ENCODE measurements at regions not wholly inside any gene's neighbourhood (a gene's known extent, or its start where the extent isn't known, plus 50 kb on each side); places are given as distances from the start of the nearest gene placed in this dataset.
"Not testable (repeated sequence)": the region's sequence is repeated elsewhere in the genome, so short reads cannot be mapped to it uniquely, and the experiment has no call there.

GRCh38 chr18:961644-962355 is 57.1 kb downstream of the ADCYAP1 start:
- TF ChIP-seq CTCF (IDR thresholded peaks at IDR 0.05) (peak; percentile 93), ZFX (IDR thresholded peaks at IDR 0.05; ENCODE audit: borderline replicate concordance) (no peak)
- H3K27ac ChIP-seq, result no peak overlapping the region

- TF ChIP-seq ZFX (IDR thresholded peaks at IDR 0.05; ENCODE audit: borderline replicate concordance) (no peak), CTCF (IDR thresholded peaks at IDR 0.05) (no peak)
- no peak overlapping the region for H3K27ac ChIP-seq
Observed at GRCh38 chr18:963276-963675, 58.6 kb downstream of the ADCYAP1 start.

- H3K27ac ChIP-seq, result no peak overlapping the region
- no peak for TF ChIP-seq CTCF (IDR thresholded peaks at IDR 0.05)
- TF ChIP-seq ZFX (IDR thresholded peaks at IDR 0.05; ENCODE audit: borderline replicate concordance), result no peak
Observed at GRCh38 chr18:965921-966758, 61.5 kb downstream of the ADCYAP1 start.

DNA sequence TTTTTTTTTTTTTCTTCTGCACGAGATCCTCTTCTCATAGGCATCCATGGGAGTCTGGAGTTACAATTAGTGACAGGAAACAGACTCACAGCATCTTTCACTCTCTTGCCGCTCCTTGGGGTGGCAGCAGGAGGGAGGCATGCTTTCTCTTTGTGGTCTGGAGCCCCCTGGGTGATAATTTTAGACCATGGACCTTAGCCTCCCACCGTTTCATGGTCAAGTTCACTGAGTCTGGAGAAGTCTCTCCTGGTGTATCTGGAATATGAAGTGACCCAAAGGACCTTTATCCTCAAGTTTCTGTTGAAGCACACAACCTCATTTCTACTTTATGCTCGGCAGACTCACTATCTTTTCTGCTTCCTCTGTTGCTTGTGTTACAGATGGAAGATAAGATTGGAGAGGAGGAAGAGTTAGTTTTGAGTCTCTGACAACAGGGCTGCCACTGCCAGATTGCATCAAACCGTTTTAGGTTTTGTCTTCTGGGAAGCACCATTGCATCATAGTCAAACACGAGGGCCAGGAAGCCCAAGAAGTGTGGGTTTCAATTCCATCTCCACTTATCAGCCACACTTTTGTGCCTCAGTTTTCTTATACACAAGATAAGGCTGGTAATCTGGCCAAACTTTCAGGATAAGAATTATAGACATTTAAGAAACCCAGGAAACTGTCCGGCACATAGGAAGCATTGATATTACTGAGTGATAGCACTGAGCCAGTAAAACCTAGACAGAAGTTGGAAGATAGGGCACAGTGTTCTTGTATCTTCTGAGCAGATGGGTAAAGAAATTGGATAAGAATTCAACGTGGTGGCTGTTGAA is 62.3 kb downstream of the ADCYAP1 start:
- TF ChIP-seq CTCF (IDR thresholded peaks at IDR 0.05) (no peak), ZFX (IDR thresholded peaks at IDR 0.05; ENCODE audit: borderline replicate concordance) (no peak)
- H3K27ac ChIP-seq, result no peak overlapping the region

GRCh38 chr18:968910-969309 is 64.2 kb downstream of the ADCYAP1 start:
- H3K27ac ChIP-seq, result not testable (repeated sequence)

- H3K27ac ChIP-seq, result not testable (repeated sequence)
Observed at GRCh38 chr18:969311-969710, 64.6 kb downstream of the ADCYAP1 start.

DNA sequence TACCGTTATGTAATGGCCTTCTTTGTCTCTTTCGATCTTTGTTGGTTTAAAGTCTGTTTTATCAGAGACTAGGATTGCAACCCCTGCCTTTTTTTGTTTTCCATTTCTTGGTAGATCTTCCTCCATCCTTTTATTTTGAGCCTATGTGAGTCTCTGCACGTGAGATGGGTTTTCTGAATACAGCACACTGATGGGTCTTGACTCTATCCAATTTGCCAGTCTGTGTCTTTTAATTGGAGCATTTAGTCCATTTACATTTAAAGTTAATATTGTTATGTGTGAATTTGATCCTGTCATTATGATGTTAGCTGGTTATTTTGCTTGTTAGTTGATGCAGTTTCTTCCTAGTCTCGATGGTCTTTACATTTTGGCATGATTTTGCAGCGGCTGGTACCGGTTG is 69.9 kb downstream of the ADCYAP1 start:
- not testable (repeated sequence) for H3K27ac ChIP-seq

DNA sequence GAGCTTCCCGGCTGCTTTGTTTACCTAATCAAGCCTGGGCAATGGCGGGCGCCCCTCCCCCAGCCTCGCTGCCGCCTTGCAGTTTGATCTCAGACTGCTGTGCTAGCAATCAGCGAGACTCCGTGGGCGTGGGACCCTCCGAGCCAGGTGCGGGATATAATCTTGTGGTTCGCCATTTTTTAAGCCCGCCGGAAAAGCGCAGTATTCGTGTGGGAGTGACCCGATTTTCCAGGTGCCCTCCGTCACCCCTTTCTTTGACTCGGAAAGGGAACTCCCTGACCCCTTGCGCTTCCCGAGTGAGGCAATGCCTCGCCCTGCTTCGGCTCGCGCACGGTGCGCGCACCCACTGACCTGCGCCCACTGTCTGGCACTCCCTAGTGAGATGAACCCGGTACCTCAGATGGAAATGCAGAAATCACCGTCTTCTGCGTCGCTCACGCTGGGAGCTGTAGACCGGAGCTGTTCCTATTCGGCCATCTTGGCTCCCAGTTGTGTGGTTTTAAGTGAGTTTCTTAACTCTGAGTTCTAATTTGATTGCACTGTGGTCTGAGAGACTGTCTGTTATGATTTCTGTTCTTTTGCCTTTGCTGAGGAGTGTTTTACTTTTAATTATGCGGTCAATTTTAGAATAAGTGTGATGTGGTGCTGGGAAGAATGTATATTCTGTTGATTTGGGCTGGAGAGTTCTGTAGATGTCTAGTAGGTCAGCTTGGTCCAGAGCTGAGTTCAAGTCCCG is 71.9 kb downstream of the ADCYAP1 start:
- peak overlapping the region; percentile 72 for H3K27ac ChIP-seq

- H3K27ac ChIP-seq, result peak overlapping the region; percentile 72
Observed at GRCh38 chr18:977327-977726, 72.7 kb downstream of the ADCYAP1 start.

GRCh38 chr18:977732-978131 is 73.1 kb downstream of the ADCYAP1 start:
- not testable (repeated sequence) for H3K27ac ChIP-seq

All from 22Rv1 (cell line).